ENCODE measurements at regions not wholly inside any gene's neighbourhood (a gene's known extent, or its start where the extent isn't known, plus 50 kb on each side); places are given as distances from the start of the nearest gene placed in this dataset.

- no peaks in the 10 kb centered on the region for H3K4me1 ChIP-seq (ENCODE audit: control insufficient read depth in 1 of 2, insufficient read depth in 2 of 2, low read depth in 1 of 2, low read length in 1 of 2)
- no peaks in the 10 kb centered on the region for H3K27me3 ChIP-seq (ENCODE audit: insufficient read depth)
- H4K20me1 ChIP-seq (ENCODE audit: insufficient read depth), result no peaks in the 10 kb centered on the region
- WGBS (ENCODE audit: low lambda C conversion rate), result 12% methylated on average over 1 of the region's 1 CpG
- no peak overlapping the region for H3K4me3 ChIP-seq (ENCODE audit: low read depth in 2 of 2, low read length in 1 of 2)
- H3K9me3 ChIP-seq, result no peaks in the 10 kb centered on the region
- ChIA-PET CTCF (no interaction called here), POLR2A (no interaction called here)
- no peaks in the 10 kb centered on the region for H3F3A ChIP-seq (replicated peaks; ENCODE audit: insufficient read depth)
- H3K27ac ChIP-seq (ENCODE audit: low read depth in 2 of 2, low read length in 1 of 2), result no peak overlapping the region
- no peaks in the 10 kb centered on the region for H3K9me2 ChIP-seq
- no peak for DNase-seq
- no peak overlapping the region for H3K9ac ChIP-seq
- H3K4me2 ChIP-seq, result no peak overlapping the region
- no peak overlapping the region for H2AFZ ChIP-seq (ENCODE audit: low read depth)
- no peaks in the 10 kb centered on the region for H3K36me3 ChIP-seq (replicated peaks in 1 of 2; ENCODE audit: control insufficient read depth in 1 of 2, insufficient read depth in 2 of 2, low read length in 1 of 2)
- TF ChIP-seq ELF1 (IDR thresholded peaks at IDR 0.05) (no peak), YY1 (IDR thresholded peaks at IDR 0.05; ENCODE audit: low read depth) (no peak), POLR2AphosphoS5 (IDR thresholded peaks at IDR 0.05; ENCODE audit: low read depth, low read length) (no peak), SIN3A (IDR thresholded peaks at IDR 0.05; ENCODE audit: borderline replicate concordance, low read depth, low read length) (no peak), REST (IDR thresholded peaks at IDR 0.05; ENCODE audit: low read depth, low read length) (no peak), TEAD4 (IDR thresholded peaks at IDR 0.05; ENCODE audit: borderline replicate concordance, insufficient read depth) (no peak), MEF2A (IDR thresholded peaks at IDR 0.05; ENCODE audit: borderline replicate concordance, low read depth) (no peak), NRF1 (IDR thresholded peaks at IDR 0.05; ENCODE audit: low read depth, low read length) (no peak), JUND (IDR thresholded peaks at IDR 0.05) (no peak), SMC3 (IDR thresholded peaks at IDR 0.05; ENCODE audit: low read depth, low read length) (no peak), EP300 (IDR thresholded peaks at IDR 0.05; ENCODE audit: borderline replicate concordance in 1 of 2, low read depth in 1 of 2, low read length in 1 of 2) (no peak)
- TF ChIP-seq, protein P1, sequence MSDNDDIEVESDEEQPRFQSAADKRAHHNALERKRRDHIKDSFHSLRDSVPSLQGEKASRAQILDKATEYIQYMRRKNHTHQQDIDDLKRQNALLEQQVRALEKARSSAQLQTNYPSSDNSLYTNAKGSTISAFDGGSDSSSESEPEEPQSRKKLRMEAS (IDR thresholded peaks at IDR 0.05; ENCODE audit: low read depth), result no peak
- TF ChIP-seq, protein P2, sequence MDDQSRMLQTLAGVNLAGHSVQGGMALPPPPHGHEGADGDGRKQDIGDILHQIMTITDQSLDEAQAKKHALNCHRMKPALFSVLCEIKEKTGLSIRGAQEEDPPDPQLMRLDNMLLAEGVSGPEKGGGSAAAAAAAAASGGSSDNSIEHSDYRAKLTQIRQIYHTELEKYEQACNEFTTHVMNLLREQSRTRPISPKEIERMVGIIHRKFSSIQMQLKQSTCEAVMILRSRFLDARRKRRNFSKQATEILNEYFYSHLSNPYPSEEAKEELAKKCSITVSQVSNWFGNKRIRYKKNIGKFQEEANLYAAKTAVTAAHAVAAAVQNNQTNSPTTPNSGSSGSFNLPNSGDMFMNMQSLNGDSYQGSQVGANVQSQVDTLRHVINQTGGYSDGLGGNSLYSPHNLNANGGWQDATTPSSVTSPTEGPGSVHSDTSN (IDR thresholded peaks at IDR 0.05), result no peak
- TF ChIP-seq, protein P3, sequence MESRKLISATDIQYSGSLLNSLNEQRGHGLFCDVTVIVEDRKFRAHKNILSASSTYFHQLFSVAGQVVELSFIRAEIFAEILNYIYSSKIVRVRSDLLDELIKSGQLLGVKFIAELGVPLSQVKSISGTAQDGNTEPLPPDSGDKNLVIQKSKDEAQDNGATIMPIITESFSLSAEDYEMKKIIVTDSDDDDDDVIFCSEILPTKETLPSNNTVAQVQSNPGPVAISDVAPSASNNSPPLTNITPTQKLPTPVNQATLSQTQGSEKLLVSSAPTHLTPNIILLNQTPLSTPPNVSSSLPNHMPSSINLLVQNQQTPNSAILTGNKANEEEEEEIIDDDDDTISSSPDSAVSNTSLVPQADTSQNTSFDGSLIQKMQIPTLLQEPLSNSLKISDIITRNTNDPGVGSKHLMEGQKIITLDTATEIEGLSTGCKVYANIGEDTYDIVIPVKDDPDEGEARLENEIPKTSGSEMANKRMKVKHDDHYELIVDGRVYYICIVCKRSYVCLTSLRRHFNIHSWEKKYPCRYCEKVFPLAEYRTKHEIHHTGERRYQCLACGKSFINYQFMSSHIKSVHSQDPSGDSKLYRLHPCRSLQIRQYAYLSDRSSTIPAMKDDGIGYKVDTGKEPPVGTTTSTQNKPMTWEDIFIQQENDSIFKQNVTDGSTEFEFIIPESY (IDR thresholded peaks at IDR 0.05; ENCODE audit: borderline replicate concordance, low read depth), result no peak
- no peaks in the 10 kb centered on the region for H3K79me2 ChIP-seq (ENCODE audit: insufficient read depth)
These were observed 246.5 kb upstream of the ARGLU1 start for GRCh38 chr13:106814463-106814862.
